ENCODE measurements at regions not wholly inside any gene's neighbourhood (a gene's known extent, or its start where the extent isn't known, plus 50 kb on each side); places are given as distances from the start of the nearest gene placed in this dataset.

DNA sequence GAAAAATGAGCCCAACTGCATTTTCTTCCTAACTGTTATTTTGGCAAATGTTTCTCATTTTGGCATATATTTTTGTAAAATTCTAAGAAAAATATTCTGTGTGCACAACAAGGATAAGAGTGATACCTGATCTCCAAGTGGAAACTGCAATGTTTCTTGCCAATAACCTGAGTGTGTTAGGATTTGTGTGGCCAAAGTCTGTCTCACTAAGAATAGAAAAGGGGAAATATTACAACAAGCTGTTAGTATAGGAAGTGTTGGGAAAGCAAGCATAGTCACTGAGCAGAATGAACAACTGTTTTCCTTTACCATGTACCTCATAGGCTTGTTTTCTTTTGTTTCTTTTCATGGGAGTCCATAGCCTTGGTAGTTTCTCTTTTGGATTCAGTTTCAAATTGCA, 624.2 kb downstream of the MTRR start:
- H3K4me2 ChIP-seq (ENCODE audit: low read depth, low read length, poor library complexity, severe bottlenecking) = no peak overlapping the region
- H3K9ac ChIP-seq (ENCODE audit: low read length) = no peak overlapping the region
- no peaks in the 10 kb centered on the region for H3F3A ChIP-seq (ENCODE audit: insufficient read depth)
- H3K9me3 ChIP-seq (ENCODE audit: insufficient read depth, low read length) = peaks cover 7% of the 10 kb centered on the region; the same call in 1 of the 2 replicates
- H3K27me3 ChIP-seq (ENCODE audit: low read length) = no peaks in the 10 kb centered on the region
- no peak overlapping the region for H3K4me3 ChIP-seq (ENCODE audit: insufficient read depth, low read length, poor library complexity, severe bottlenecking)
- no peaks in the 10 kb centered on the region for H3K36me3 ChIP-seq (ENCODE audit: low read length)
- no peaks in the 10 kb centered on the region for H4K20me1 ChIP-seq (ENCODE audit: low read depth, low read length)
- no peak overlapping the region for H3K27ac ChIP-seq (ENCODE audit: low read depth, low read length)
- no peak overlapping the region for H2AFZ ChIP-seq (ENCODE audit: low read depth, low read length, severe bottlenecking)
- H3K9me2 ChIP-seq (replicated peaks; ENCODE audit: insufficient read depth, low read length) = no peaks in the 10 kb centered on the region
- no peak for TF ChIP-seq EZH2phosphoT487 (conservative IDR thresholded peaks at IDR 0.05; ENCODE audit: low read length)
- TF ChIP-seq, protein P1, sequence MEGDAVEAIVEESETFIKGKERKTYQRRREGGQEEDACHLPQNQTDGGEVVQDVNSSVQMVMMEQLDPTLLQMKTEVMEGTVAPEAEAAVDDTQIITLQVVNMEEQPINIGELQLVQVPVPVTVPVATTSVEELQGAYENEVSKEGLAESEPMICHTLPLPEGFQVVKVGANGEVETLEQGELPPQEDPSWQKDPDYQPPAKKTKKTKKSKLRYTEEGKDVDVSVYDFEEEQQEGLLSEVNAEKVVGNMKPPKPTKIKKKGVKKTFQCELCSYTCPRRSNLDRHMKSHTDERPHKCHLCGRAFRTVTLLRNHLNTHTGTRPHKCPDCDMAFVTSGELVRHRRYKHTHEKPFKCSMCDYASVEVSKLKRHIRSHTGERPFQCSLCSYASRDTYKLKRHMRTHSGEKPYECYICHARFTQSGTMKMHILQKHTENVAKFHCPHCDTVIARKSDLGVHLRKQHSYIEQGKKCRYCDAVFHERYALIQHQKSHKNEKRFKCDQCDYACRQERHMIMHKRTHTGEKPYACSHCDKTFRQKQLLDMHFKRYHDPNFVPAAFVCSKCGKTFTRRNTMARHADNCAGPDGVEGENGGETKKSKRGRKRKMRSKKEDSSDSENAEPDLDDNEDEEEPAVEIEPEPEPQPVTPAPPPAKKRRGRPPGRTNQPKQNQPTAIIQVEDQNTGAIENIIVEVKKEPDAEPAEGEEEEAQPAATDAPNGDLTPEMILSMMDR (IDR thresholded peaks at IDR 0.05; ENCODE audit: insufficient read depth, low read length, poor library complexity, severe bottlenecking) = no peak
- H3K79me2 ChIP-seq (ENCODE audit: insufficient read depth, low read length) = no peaks in the 10 kb centered on the region

DNA sequence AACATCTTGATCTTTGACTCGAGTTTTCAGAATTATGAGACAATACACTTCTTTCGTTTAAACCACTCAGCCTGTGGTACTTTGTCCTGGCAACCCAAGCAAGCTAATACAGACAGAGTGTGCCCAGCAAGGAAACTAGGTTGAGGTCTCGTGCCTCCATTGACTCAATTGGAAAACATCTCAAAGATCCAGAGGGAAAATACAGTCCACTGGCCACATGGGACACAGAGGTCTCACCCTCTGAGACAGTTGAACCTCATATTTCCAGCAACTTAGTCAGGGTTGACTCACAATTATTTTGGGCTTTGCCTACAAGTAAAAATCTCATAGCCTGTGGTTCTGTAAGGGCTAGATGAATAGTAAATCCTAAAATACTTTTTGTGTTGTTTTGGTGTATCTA, 631.5 kb downstream of the MTRR start:
- no peaks in the 10 kb centered on the region for H3F3A ChIP-seq (ENCODE audit: insufficient read depth)
- H3K9me3 ChIP-seq (ENCODE audit: insufficient read depth, low read length) = no peaks in the 10 kb centered on the region
- no peak for TF ChIP-seq EZH2phosphoT487 (conservative IDR thresholded peaks at IDR 0.05; ENCODE audit: low read length)
- H4K20me1 ChIP-seq (ENCODE audit: low read depth, low read length) = no peaks in the 10 kb centered on the region
- H3K27me3 ChIP-seq (ENCODE audit: low read length) = no peaks in the 10 kb centered on the region
- no peaks in the 10 kb centered on the region for H3K36me3 ChIP-seq (ENCODE audit: low read length)
- no peak overlapping the region for H3K27ac ChIP-seq (ENCODE audit: low read depth, low read length)
- H3K4me3 ChIP-seq (ENCODE audit: insufficient read depth, low read length, poor library complexity, severe bottlenecking) = no peak overlapping the region
- H3K4me2 ChIP-seq (ENCODE audit: low read depth, low read length, poor library complexity, severe bottlenecking) = no peak overlapping the region
- no peaks in the 10 kb centered on the region for H3K79me2 ChIP-seq (ENCODE audit: insufficient read depth, low read length)
- H2AFZ ChIP-seq (ENCODE audit: low read depth, low read length, severe bottlenecking) = no peak overlapping the region
- no peaks in the 10 kb centered on the region for H3K9me2 ChIP-seq (replicated peaks; ENCODE audit: insufficient read depth, low read length)
- no peak overlapping the region for H3K9ac ChIP-seq (ENCODE audit: low read length)

DNA sequence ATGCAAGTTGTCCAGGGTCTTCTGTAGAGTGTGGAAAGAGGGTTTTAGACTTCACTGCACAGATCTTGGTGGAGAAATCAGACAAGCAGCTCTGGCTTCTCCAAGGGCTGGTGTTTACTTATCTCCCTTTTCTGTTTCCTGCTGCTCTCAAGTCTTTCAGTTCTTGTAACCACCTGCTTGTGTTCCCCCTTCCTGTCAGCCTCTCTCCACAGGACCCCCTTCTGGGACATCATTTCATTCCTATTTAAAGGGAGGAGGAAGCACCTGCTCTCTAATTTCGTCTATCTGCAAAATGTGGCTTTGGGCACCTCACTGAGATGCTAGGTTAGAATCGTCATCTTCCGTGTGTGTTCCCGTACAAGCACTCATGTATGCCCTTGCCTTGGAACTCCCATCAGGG, 636.2 kb downstream of the MTRR start:
- H3K9me3 ChIP-seq (ENCODE audit: insufficient read depth, low read length) = no peaks in the 10 kb centered on the region

DNA sequence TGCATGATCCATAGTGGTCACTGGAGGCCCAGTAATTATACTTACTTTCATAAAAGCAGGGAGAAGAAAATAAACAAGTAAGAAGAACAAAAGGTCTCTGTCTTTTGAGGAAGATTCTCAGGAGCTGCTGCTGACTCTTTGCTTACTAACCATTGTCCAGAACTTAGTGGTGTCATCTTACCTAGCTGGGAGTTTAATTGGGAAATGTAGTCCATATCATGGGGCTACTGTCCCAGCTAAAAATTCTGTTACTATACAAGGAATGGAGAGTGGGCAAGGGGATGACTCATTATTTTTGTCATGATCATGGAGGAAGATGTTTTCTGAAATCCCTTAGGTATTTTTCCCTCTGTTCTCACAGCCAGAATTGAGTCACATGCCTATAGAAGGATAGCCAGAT, 639.3 kb downstream of the MTRR start:
- H3K4me3 ChIP-seq (ENCODE audit: insufficient read depth, low read length, poor library complexity, severe bottlenecking) = no peak overlapping the region
- TF ChIP-seq EZH2phosphoT487 (conservative IDR thresholded peaks at IDR 0.05; ENCODE audit: low read length) = no peak
- TF ChIP-seq, protein P1 (IDR thresholded peaks at IDR 0.05; ENCODE audit: insufficient read depth, low read length, poor library complexity, severe bottlenecking) = no peak
- no peaks in the 10 kb centered on the region for H3K36me3 ChIP-seq (ENCODE audit: low read length)
- no peaks in the 10 kb centered on the region for H3K79me2 ChIP-seq (ENCODE audit: insufficient read depth, low read length)
- H3F3A ChIP-seq (ENCODE audit: insufficient read depth) = no peaks in the 10 kb centered on the region
- H3K9me2 ChIP-seq (replicated peaks; ENCODE audit: insufficient read depth, low read length) = no peaks in the 10 kb centered on the region
- no peaks in the 10 kb centered on the region for H3K9me3 ChIP-seq (ENCODE audit: insufficient read depth, low read length)
- H3K27me3 ChIP-seq (ENCODE audit: low read length) = no peaks in the 10 kb centered on the region
- H3K4me2 ChIP-seq (ENCODE audit: low read depth, low read length, poor library complexity, severe bottlenecking) = no peak overlapping the region
- no peak overlapping the region for H2AFZ ChIP-seq (ENCODE audit: low read depth, low read length, severe bottlenecking)
- no peak overlapping the region for H3K9ac ChIP-seq (ENCODE audit: low read length)
- H4K20me1 ChIP-seq (ENCODE audit: low read depth, low read length) = no peaks in the 10 kb centered on the region
- H3K27ac ChIP-seq (ENCODE audit: low read depth, low read length) = no peak overlapping the region

More for the DNA sequence above, 636.2 kb downstream of the MTRR start:
- Histone ChIP-seq H3K27ac (ENCODE audit: low read depth, low read length) (no peak overlapping the region), H3K9ac (ENCODE audit: low read length) (no peak overlapping the region), H3K36me3 (ENCODE audit: low read length) (no peaks in the 10 kb centered on the region), H3K79me2 (ENCODE audit: insufficient read depth, low read length) (no peaks in the 10 kb centered on the region), H3K27me3 (ENCODE audit: low read length) (no peaks in the 10 kb centered on the region), H3K4me3 (ENCODE audit: insufficient read depth, low read length, poor library complexity, severe bottlenecking) (no peak overlapping the region), H2AFZ (ENCODE audit: low read depth, low read length, severe bottlenecking) (no peak overlapping the region), H3K4me2 (ENCODE audit: low read depth, low read length, poor library complexity, severe bottlenecking) (no peak overlapping the region), H3F3A (ENCODE audit: insufficient read depth) (no peaks in the 10 kb centered on the region), H3K9me2 (replicated peaks; ENCODE audit: insufficient read depth, low read length) (no peaks in the 10 kb centered on the region), H4K20me1 (ENCODE audit: low read depth, low read length) (no peaks in the 10 kb centered on the region)
- TF ChIP-seq, protein P1 (IDR thresholded peaks at IDR 0.05; ENCODE audit: insufficient read depth, low read length, poor library complexity, severe bottlenecking) = no peak
- no peak for TF ChIP-seq EZH2phosphoT487 (conservative IDR thresholded peaks at IDR 0.05; ENCODE audit: low read length)
